ENCODE measurements at regions not wholly inside any gene's neighbourhood (a gene's known extent, or its start where the extent isn't known, plus 50 kb on each side); places are given as distances from the start of the nearest gene placed in this dataset.

- TF ChIP-seq CTCF (conservative IDR thresholded peaks at IDR 0.05; ENCODE audit: low read depth in 2 of 2) = no peak
- no peak for TF ChIP-seq POLR2AphosphoS5 (IDR thresholded peaks at IDR 0.05; ENCODE audit: low read depth)
- TF ChIP-seq CREB1 (CRISPR knock-in tag; IDR thresholded peaks at IDR 0.05; ENCODE audit: low read depth) = no peak
- TF ChIP-seq REST (IDR thresholded peaks at IDR 0.05; ENCODE audit: unreplicated experiment) = no peak
- no peak for TF ChIP-seq ETS1 (IDR thresholded peaks at IDR 0.05)
- no peak for TF ChIP-seq EZH2 (IDR thresholded peaks at IDR 0.05; ENCODE audit: low read depth, unreplicated experiment)
- TF ChIP-seq EZH2phosphoT487 (IDR thresholded peaks at IDR 0.05; ENCODE audit: unreplicated experiment) = no peak
- no peak for TF ChIP-seq JUNB (IDR thresholded peaks at IDR 0.05; ENCODE audit: unreplicated experiment)
- TF ChIP-seq ZNF114 (CRISPR knock-in tag; IDR thresholded peaks at IDR 0.05) = no peak
- TF ChIP-seq STAT1 (IDR thresholded peaks at IDR 0.05; ENCODE audit: unreplicated experiment) = no peak
- no peak for TF ChIP-seq ZNF331 (CRISPR knock-in tag; IDR thresholded peaks at IDR 0.05; ENCODE audit: low read depth)
- TF ChIP-seq ZNF462 (CRISPR knock-in tag; IDR thresholded peaks at IDR 0.05) = no peak
- TF ChIP-seq NANOG (IDR thresholded peaks at IDR 0.05; ENCODE audit: borderline replicate concordance) = no peak
Measured at GRCh38 chr20:7159903-7160302, 392.4 kb downstream of the BMP2 start.

Data from GM23338 (cell line).